H1 (cell line): ENCODE measurements at regions not wholly inside any gene's neighbourhood (a gene's known extent, or its start where the extent isn't known, plus 50 kb on each side); places are given as distances from the start of the nearest gene placed in this dataset.

Source experiments
- CBX8 ChIP-seq: fragments of 300-800, 300-1000 bp; sonication (generic); IDR thresholded peaks from 2 replicates; pipeline ENCODE4 v1.7.1; 2016; ENCODE audit warnings: low read depth, low read length, borderline replicate concordance
- CHD7 ChIP-seq: fragments of 300-600 bp; sonication (generic); IDR thresholded peaks from 2 replicates; pipeline ENCODE4 v1.7.1; 2012; ENCODE audit warnings: low read length, moderate library complexity, mild to moderate bottlenecking, inconsistent platforms; ENCODE audit not compliant: insufficient replicate concordance
- CREB1 ChIP-seq: IDR thresholded peaks from 2 replicates; pipeline ENCODE4 v1.6.1; 2012; ENCODE audit warnings: inconsistent platforms
- CTCF ChIP-seq, 3 experiments: IDR thresholded peaks; 1 replicate in 2 of 3; 2 replicates in 1 of 3; pipeline versions ENCODE4 v1.5.1 to v1.6.1; 2011; ENCODE audit warnings: low read length in 3 of 3, mild to moderate bottlenecking in 3 of 3, inconsistent platforms in 2 of 3, low read depth in 1 of 3, moderate library complexity in 1 of 3; ENCODE audit not compliant: insufficient read depth in 1 of 3; ENCODE audit errors: control extremely low read depth in 1 of 3
- KDM1A ChIP-seq: fragments of 200-600, 300-600 bp; sonication (generic); IDR thresholded peaks from 2 replicates; pipeline ENCODE4 v1.7.1; 2016; ENCODE audit warnings: mild to moderate bottlenecking, low read length, borderline replicate concordance
- NANOG ChIP-seq: IDR thresholded peaks from 2 replicates; pipeline ENCODE4 v1.6.1; 2011; ENCODE audit warnings: low read length, low read depth, mild to moderate bottlenecking, inconsistent platforms; ENCODE audit not compliant: insufficient read depth, poor library complexity, severe bottlenecking
- PHF8 ChIP-seq: fragments of 200-600 bp; sonication (generic); conservative IDR thresholded peaks from 2 replicates; pipeline ENCODE4 v1.7.1; 2012; ENCODE audit warnings: low read depth, mild to moderate bottlenecking, inconsistent platforms, low read length, moderate library complexity
- TCF12 ChIP-seq: IDR thresholded peaks from 2 replicates; pipeline ENCODE4 v1.6.1; 2011; ENCODE audit warnings: low read depth, mild to moderate bottlenecking, low read length
- YY1 ChIP-seq: IDR thresholded peaks from 2 replicates; pipeline ENCODE4 v1.6.1; 2011; ENCODE audit warnings: low read depth, mild to moderate bottlenecking, low read length

GRCh38 chr20:48038713-48039112, 253.4 kb upstream of the SULF2 start (continued):
- no peak for TF ChIP-seq CHD7
- TF ChIP-seq PHF8: no peak
- TF ChIP-seq CREB1: no peak
- no peak for TF ChIP-seq CTCF (IDR thresholded peaks at IDR 0.05; ENCODE audit: control extremely low read depth in 1 of 3, insufficient read depth in 1 of 3, low read depth in 1 of 3, low read length in 3 of 3)
- TF ChIP-seq YY1: no peak
- TF ChIP-seq TCF12: no peak
- TF ChIP-seq CBX8: no peak
- no peak for TF ChIP-seq KDM1A
- TF ChIP-seq NANOG: no peak
- TF ChIP-seq, all 59 proteins: peak for 0
